ENCODE measurements at regions not wholly inside any gene's neighbourhood (a gene's known extent, or its start where the extent isn't known, plus 50 kb on each side); places are given as distances from the start of the nearest gene placed in this dataset.

GRCh38 chr14:27186048-27186447 lies 588.2 kb upstream of the NOVA1 start:
- Mint-ChIP-seq H3K9me3 (peaks cover 13% of the 10 kb centered on the region), H3K27ac (no peak overlapping the region), H3K27me3 (no peaks in the 10 kb centered on the region), H3K4me3 (no peak overlapping the region), H3K36me3 (ENCODE audit: low read depth) (no peaks in the 10 kb centered on the region), H3K4me1 (ENCODE audit: low read depth) (no peaks in the 10 kb centered on the region)
- ChIA-PET POLR2A (no interaction called here), CTCF (no interaction called here)
- no peak for TF ChIP-seq CTCF (IDR thresholded peaks at IDR 0.05)
- ATAC-seq (no peak), DNase-seq (no peak)
- intact Hi-C loops (cut with micrococcal nuclease) = no loop called here

- Mint-ChIP-seq H3K4me1 (ENCODE audit: low read depth) (no peaks in the 10 kb centered on the region), H3K9me3 (peaks cover 8% of the 10 kb centered on the region), H3K36me3 (ENCODE audit: low read depth) (no peaks in the 10 kb centered on the region), H3K4me3 (no peak overlapping the region), H3K27me3 (no peaks in the 10 kb centered on the region), H3K27ac (no peak overlapping the region)
- no peak for DNase-seq
- ChIA-PET POLR2A (no interaction called here), CTCF (no interaction called here)
- TF ChIP-seq CTCF (IDR thresholded peaks at IDR 0.05) = no peak
- intact Hi-C loops (cut with micrococcal nuclease) = no loop called here
- no peak for ATAC-seq
These were observed 589.3 kb upstream of the NOVA1 start for GRCh38 chr14:27187136-27187535.

GRCh38 chr14:27190296-27190695 lies 592.5 kb upstream of the NOVA1 start:
- Mint-ChIP-seq H3K4me3 (no peak overlapping the region), H3K9me3 (peaks cover 11% of the 10 kb centered on the region), H3K27me3 (no peaks in the 10 kb centered on the region), H3K27ac (no peak overlapping the region), H3K4me1 (ENCODE audit: low read depth) (no peaks in the 10 kb centered on the region), H3K36me3 (ENCODE audit: low read depth) (no peaks in the 10 kb centered on the region)
- CTCF ChIA-PET = no interaction called here
- DNase-seq = no peak
- intact Hi-C loops (cut with micrococcal nuclease) = no loop called here
- POLR2A ChIA-PET = no interaction called here
- no peak for TF ChIP-seq CTCF (IDR thresholded peaks at IDR 0.05)
- no peak for ATAC-seq

GRCh38 chr14:27199272-27199671 lies 601.4 kb upstream of the NOVA1 start:
- intact Hi-C loops (cut with micrococcal nuclease) = no loop called here

DNA sequence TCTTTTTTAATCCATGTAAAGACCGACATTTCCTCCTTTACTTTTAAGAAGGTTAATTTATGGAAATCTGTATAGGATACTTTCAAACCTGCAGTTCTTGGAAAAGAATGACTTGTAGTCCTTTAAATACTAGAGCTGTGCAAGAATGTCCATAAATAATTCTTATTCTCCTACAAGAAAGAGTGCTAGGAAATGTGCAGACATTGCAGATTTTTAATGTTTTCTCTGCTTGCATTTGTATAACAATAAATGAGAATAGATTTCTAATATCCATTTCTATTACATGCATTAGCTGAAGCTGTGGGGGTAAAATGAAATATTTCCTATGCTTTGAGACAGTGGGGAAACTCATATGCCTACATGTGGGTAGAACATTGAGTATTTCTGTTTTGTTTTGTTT lies 607.2 kb upstream of the NOVA1 start:
- intact Hi-C loops (cut with micrococcal nuclease) = no loop called here
- Mint-ChIP-seq H3K4me1 (ENCODE audit: low read depth) (no peaks in the 10 kb centered on the region), H3K36me3 (ENCODE audit: low read depth) (no peaks in the 10 kb centered on the region), H3K9me3 (peaks cover 13% of the 10 kb centered on the region), H3K27me3 (no peaks in the 10 kb centered on the region), H3K27ac (no peak overlapping the region), H3K4me3 (no peak overlapping the region)
- POLR2A ChIA-PET = no interaction called here
- TF ChIP-seq CTCF (IDR thresholded peaks at IDR 0.05) = no peak
- CTCF ChIA-PET = no interaction called here
- DNase-seq (no peak), ATAC-seq (no peak)

More at GRCh38 chr14:27199272-27199671, 601.4 kb upstream of the NOVA1 start:
- no peak overlapping the region for H3K27ac Mint-ChIP-seq
- no peak for ATAC-seq
- H3K4me3 Mint-ChIP-seq = no peak overlapping the region
- POLR2A ChIA-PET = no interaction called here
- H3K4me1 Mint-ChIP-seq (ENCODE audit: low read depth) = no peaks in the 10 kb centered on the region
- no peak for TF ChIP-seq CTCF (IDR thresholded peaks at IDR 0.05)
- peaks cover 9% of the 10 kb centered on the region for H3K9me3 Mint-ChIP-seq
- H3K27me3 Mint-ChIP-seq = no peaks in the 10 kb centered on the region
- CTCF ChIA-PET = no interaction called here
- H3K36me3 Mint-ChIP-seq (ENCODE audit: low read depth) = no peaks in the 10 kb centered on the region
- DNase-seq = no peak

Measured in activated CD8-positive, alpha-beta T cell treated with anti-CD3 and anti-CD28 coated beads for 36 hours (primary cell).